Suppressor macrophage treated with lipopolysaccharide for 1 hour (primary cell): ENCODE measurements at regions not wholly inside any gene's neighbourhood (a gene's known extent, or its start where the extent isn't known, plus 50 kb on each side); places are given as distances from the start of the nearest gene placed in this dataset.

ENCODE experiments used
- DNase-seq, 3 donors: peaks; one replicate each; pipeline ENCODE4 v3.0.0-alpha.2; 2020 to 2022

GRCh38 chr2:8451273-8451672 is 230.6 kb upstream of the ID2 start:
- DNase-seq = no peak

- DNase-seq = no peak
Observed at GRCh38 chr2:8452296-8452695, 229.6 kb upstream of the ID2 start.

GRCh38 chr2:8452979-8453903 is 228.6 kb upstream of the ID2 start:
- no peak for DNase-seq

- no peak for DNase-seq
Observed at GRCh38 chr2:8453904-8454302, 228.0 kb upstream of the ID2 start.

DNA sequence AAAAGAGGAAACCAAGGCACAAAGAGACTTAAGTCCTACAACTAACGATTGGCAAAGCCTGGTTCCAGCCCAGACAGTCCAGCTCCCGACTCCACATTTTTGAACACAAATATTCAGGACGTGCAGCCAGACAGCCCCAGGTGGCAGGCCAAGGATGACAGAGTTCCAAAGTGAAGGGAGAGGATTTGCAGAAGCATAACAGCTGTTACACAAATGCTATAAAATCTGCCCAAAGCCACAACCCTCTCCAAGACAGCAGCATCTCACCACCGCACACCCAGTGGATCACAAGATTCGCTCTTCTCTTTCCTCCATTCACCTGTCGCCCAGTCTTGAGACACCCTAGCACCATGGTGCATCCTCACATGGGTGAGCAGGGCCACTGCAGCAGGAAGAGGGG is 227.1 kb upstream of the ID2 start:
- no peak for DNase-seq

DNA sequence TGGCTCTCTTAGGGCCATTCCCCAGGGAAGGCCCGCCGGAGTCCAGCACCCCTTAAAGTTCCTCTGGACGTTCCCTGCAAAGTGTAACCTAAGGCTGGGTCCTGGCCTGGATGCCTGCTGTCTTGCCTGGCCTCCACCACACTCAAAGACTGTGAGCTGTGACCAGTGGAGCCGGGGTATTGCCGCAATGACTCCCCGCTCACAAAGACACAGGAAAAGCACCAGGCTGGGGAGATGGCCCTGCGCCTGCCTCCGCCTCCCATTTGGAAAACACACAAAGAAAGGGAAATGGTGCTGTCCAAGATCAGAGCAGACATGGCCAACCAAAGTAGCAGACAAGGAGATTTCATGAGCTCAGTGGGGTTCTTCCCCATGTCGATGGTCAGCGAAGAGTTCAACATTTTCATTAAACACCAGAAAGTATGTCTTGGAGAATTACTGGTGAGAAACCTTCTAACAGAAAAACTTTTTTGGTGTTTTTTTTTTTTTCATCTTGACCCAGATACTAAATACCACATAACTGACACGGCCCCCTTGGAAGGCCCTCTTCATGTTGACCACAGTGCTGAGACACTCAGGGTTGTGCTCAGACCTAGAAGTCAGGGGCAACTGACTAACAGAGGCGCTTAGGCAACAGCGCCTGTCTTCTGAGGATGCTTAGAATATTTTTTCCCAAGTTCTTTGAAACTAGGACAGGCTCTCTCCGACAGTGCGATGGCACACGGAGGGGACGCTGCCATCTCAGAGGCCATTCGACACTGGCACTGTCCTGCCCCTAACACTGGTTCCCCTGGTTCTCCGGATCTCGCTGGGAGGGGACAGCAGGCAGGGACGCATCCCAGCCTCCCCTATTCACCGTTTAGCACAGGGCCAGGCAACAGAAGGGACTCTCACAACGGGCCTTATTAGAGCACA is 226.4 kb upstream of the ID2 start:
- DNase-seq = no peak

DNA sequence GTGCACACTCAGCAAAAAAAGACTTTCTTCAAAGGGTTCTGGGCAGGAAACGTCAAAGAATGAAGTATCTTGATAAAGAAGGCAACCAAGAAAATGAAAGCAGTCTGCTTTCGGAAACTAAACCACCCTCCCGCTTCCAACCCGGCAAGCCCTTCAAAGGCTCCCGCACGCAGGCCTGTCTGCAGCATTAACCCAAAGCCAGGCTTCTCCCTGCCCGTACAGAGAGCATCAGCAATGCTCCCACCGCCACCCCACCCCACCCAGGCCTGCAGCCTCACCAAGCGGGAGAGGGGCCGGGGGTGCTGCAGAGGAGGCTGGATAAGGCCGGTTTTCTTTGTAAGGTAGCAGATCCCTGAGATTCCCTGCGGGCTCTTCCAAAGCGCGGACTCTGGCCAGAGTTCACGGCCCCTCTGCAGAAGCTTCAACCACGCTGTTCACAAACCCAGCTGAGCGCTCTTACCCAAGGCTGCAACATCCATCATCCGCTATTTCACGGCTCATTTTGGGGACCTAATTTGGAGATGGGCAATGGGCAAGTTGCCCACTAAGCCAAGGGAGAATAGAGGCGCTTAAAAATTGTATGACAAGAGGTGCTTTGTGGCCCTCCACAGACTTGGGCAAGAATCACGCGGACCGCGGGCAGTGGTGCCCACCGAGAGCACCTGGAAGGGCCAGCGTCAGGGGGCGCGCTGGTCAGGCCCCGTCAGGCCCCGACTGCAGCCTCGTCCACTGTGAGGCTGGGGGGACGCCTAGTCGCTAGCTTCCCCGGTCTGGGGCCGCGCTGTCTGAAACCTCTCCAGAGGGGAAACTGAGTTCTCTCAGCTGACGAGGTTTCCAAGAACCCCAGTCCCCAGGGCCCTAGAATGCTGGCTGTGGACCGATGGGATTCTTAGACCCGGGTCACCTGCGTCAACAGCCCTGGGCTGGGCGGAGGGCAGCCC is 225.4 kb upstream of the ID2 start:
- DNase-seq = no peak

- DNase-seq = no peak
Observed at GRCh38 chr2:8457092-8457481, 224.8 kb upstream of the ID2 start.

GRCh38 chr2:8457699-8458502 is 224.0 kb upstream of the ID2 start:
- DNase-seq = no peak

DNA sequence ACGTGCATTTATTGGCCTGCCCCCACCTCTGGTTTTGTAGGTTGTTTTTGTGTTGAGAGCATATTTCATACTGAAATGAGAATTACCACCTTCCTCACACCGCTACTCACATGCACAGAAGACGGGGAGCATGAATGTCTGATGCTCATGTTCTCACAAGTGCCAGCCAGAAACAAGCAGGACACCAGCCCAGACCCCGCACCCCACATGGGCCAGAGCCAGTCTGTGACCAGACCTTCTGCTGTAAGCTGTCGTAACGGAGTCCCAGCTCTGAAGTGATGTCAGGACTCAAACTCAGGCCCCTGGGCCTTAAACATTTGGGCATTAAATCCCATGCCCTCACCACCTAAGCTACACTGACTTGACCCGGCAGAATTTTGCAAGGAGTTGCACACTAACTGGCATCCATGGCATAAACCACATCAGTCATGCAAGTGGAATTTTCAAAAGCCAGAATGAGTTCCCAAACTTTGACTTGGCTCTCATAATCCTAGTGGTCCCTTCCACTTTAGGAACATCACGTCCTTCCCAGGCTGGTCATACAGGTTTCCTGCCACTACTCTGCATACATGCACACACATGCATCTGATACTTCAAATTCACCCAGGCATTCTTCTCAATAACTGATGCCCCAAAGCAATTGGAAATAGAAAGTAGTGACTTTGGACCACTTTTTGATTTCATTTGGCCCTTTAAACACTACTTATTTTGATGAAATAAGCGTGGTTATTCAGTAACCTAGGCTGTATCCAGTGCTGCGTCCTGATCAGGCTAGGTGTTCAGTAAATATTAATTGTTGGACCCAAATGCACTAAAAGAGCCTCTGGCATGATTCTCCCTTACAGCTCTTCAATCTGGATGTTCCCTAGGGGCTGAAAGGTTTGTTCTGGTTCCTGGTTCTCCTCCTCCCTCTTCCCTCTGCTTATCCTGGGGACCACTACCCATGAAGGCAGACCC is 223.1 kb upstream of the ID2 start:
- no peak for DNase-seq

GRCh38 chr2:8459474-8459873 is 222.4 kb upstream of the ID2 start:
- no peak for DNase-seq

DNA sequence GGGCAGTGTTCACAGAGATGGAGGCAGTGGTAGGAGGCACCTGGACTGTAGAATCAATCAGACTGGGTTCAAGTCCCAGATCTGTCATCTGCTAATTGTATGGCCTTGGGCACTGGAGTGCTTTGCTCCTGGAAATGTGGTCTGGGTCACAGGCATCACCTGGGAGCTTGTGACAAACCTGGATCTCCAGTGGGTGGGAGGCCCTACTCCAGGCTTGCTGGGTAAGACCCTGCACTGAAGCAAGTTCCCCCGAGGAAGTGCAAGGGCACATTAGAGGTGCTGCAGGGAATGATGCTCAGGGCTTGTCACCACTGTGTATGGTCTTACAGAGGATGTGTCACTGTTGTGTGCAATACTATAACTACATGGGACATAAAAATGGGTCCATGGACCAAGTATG is 220.5 kb upstream of the ID2 start:
- no peak for DNase-seq

DNA sequence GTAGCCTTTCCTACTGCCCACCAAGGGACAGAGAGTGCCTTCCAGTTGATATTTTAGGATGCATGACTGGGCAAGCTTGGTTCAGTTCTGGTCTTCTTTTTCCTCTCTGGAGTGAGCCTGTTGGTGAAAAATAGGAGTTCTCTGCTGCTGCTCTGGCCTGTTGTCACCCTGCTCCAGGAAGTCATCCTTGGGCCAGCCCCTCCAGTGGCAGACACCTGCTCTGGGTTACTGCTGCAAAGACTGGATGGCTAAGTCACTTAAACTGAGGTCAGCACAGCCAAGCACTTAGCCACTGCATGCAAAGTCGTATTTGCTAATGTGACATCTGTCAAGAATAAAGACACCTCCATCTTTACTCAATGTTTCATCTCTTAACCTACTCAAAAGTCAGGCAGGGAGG is 219.6 kb upstream of the ID2 start:
- DNase-seq = no peak

- DNase-seq = no peak
Observed at GRCh38 chr2:8462899-8463648, 218.8 kb upstream of the ID2 start.

DNA sequence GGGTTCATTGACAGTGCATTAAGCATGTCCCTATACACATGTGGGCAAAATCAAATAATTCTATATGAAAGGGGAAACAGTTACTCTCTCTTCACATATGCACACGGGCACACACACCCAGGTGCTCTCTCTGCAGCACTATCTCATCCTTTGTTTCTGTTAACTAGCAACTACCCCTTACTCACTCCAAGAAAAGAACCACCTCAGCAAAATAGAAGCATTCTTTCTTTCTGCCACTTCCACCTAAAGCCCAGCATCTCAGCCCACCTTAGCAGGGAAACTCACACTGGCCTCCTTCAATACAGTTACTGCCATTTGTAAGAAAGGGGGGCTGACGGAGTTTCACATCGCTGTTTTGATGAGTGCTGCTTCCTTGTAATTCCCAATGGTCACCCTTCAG is 216.3 kb upstream of the ID2 start:
- DNase-seq = no peak

DNA sequence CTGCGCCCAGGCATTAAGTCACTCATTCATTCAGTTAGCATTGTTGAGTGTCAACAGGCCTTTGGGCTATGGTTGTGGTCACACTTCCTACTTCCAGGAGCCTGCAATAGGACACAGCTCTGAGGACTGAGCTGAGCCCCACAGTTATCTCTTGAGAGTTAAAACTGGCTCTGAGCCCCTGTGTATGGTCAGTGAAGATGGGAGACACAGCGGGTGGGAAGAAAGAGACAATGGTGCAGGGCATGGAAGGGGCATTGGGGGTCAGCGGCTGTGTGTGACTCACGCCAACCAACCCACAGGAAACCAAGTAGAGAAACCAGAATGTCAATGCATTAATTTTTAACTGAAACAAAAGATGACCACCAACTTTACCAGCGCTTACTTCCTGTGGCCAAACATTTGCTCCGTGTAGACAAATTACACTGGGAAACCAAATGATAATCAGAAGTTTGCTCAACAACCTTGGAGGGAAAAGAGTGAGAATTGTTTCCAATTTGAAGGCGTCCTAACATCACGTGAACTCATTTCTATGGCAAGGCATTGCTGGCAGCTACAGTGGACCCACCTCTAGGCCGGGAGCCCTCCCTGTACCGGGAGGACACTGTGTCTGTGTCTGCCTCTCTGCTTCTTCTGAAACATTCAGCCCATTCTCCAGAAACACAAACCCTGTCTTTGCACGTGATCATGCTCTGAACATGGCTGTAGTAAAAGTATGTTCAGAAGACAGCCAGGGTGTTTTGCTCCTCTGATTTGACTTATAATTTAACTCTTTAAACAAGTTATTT is 212.0 kb upstream of the ID2 start:
- peak in 2 of 3 donors; percentile 11 to 32 for DNase-seq

DNA sequence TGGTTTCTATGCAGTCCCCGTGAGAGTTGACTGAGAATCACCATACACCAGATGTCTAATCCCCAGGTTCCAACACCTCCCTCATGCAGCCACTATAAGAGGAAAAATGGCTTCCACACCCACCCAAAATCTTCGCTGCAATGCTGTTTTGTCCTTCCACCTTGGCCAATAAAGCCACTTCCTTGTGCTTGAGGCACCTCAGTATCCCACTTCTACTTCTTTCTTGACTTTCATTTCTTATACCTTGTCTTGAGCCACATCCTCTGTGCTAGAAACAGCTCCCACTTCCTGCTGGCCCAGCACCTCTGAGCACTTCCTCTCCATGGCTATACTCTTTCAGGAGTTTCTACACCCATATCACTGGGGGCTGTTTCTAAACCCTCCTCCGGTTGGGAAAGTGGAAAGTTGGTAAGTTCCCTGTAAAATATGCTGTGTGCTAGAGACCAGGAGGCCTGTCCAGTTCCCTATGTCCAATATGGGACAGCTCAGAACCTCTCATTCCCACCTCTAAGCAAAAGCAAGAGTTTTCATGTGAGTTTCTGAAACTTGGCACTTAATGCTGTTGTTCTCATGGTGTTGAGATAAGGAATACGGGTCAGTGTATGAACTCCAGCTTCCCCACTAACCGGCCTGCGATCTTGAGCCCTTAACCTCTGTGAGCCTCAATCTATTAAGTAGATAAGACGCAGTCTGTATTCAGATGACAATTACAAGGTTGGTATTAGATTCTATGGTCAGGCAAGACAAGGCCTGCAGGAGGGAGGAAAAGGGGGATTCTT is 209.1 kb upstream of the ID2 start:
- DNase-seq = peak; percentile 45 to 53 (median 53)

DNA sequence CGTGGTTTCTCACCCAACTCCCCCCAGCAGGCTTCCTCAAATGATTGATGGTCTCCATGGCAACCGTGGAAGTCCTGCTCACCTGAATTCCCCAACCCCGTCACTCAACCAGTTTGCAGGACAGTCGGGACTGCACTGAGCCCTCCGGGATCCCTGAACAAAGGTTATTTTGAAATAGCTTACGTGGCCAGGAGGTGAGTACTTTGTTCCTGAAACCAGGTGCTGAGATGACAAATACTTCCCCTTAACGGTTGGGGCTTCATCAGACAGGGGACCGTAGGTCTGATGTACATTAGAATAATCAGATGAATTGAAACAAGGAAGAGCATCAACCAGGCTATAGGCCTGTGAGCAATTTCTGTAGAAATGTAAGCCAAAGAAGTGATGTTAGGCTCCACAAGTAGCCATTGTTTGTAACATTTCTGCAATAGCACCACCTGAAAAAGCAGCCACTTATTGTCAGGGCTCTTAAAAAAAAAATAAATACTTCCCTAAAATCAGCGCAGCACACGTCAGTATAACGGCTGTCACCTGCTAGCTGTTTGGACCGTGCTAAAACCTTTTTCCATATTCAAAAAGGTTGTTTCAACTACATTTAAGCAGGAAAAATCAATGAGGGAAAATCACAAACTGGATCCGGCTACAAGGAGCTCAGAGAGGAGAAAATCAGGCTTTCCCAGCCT is 206.4 kb upstream of the ID2 start:
- DNase-seq = no peak
